Ovary (tissue), 7 donors: ENCODE measurements at regions not wholly inside any gene's neighbourhood (a gene's known extent, or its start where the extent isn't known, plus 50 kb on each side); places are given as distances from the start of the nearest gene placed in this dataset.

ENCODE experiments used
- DNase-seq, 5 donors: peaks; one replicate each; pipeline ENCODE4 v3.0.0-alpha.2; 2019 to 2020
- H3K27ac ChIP-seq, 2 donors: fragments of 200-600 bp; one replicate each; pipeline versions ENCODE4 v1.5.1 to v1.8.0; 2019 to 2022
- H3K27me3 ChIP-seq: fragments of 200-600 bp; one replicate; pipeline ENCODE4 v1.8.0; 2022
- H3K36me3 ChIP-seq: fragments of 200-600 bp; sonication (generic); one replicate; pipeline ENCODE4 v1.5.1; 2019
- H3K4me1 ChIP-seq: one replicate; pipeline ENCODE4 v1.8.1; 2013; ENCODE audit warnings: mild to moderate bottlenecking, moderate library complexity; ENCODE audit not compliant: insufficient read depth
- H3K4me3 ChIP-seq: fragments of 200-600 bp; sonication (generic); one replicate; pipeline ENCODE4 v1.5.1; 2017
- H3K9me3 ChIP-seq, 2 donors: fragments of 200-600 bp in 1 of 2; sonication (generic) in 1 of 2; one replicate each; pipeline versions ENCODE4 v1.5.1 to v1.8.1; 2013 to 2019; ENCODE audit warnings: mild to moderate bottlenecking in 1 of 2, moderate library complexity in 1 of 2
- CTCF ChIP-seq, 3 donors: fragments of 450-650 bp in 2 of 3; fragments of 200-600 bp in 1 of 3; IDR thresholded peaks; one replicate each; pipeline versions ENCODE4 v1.5.1 to v1.8.0; 2016 to 2022; ENCODE audit warnings: antibody characterized with exemption in 3 of 3, mild to moderate bottlenecking in 1 of 3
- EP300 ChIP-seq: sonication (generic); formaldehyde crosslinking; IDR thresholded peaks from one replicate; pipeline ENCODE4 v1.6.1; 2017; ENCODE audit warnings: antibody characterized with exemption
- POLR2A ChIP-seq: fragments of 450-650 bp; IDR thresholded peaks from one replicate; pipeline ENCODE4 v1.6.1; 2017; ENCODE audit warnings: antibody characterized with exemption, mild to moderate bottlenecking, moderate library complexity
- WGBS, 3 donors: extraction: QIAGEN DNeasy Blood & Tissue Kit in 1 of 3; methylation state at CpG; one replicate each; pipeline versions ENCODE4 v1.1.5 to v1.1.7; 2013 to 2017; 5-methylcytosine and 5-hydroxymethylcytosine counted together
- intact Hi-C, 4 donors: fragments of 100-400 bp; cut with DNase I; formaldehyde crosslinking; loops; one replicate each; pipeline versions ENCODE4 v1.11.0 to v1.15.1; 2022 to 2023
- donor health status: DM: no; HTN: no; CAD: no; lungs with moderate emphysema.
- donor health status: DM: no; HTN: no; CAD: no.
- donor health status: Bipolar disorder and iron deficiency.
- donor health status: DM: no; HTN: no; CAD: no.
- donor health status: DM: yes; HTN: yes; CAD: no.

- intact Hi-C loops = no loop called here
- no peak for TF ChIP-seq CTCF (IDR thresholded peaks at IDR 0.05)
- TF ChIP-seq EP300 = no peak
- no peak for TF ChIP-seq POLR2A
- no peaks in the 10 kb centered on the region for H3K9me3 ChIP-seq
- DNase-seq = no peak
- no peak overlapping the region for H3K27ac ChIP-seq
- WGBS, 3 donors = 27 to 33% (median 29%) methylated on average over 1 of the region's 1 CpG
- H3K27me3 ChIP-seq = no peaks in the 10 kb centered on the region
- H3K36me3 ChIP-seq = no peaks in the 10 kb centered on the region
- H3K4me3 ChIP-seq = no peak overlapping the region
- H3K4me1 ChIP-seq = no peaks in the 10 kb centered on the region
Observed at GRCh38 chr5:18491349-18491748, 857.1 kb downstream of the TAF11L14 start.

GRCh38 chr5:18495157-18495556 lies 860.9 kb downstream of the TAF11L14 start:
- 69 to 92% (median 75%) methylated on average over 1 of the region's 1 CpG for WGBS, 3 donors
- Histone ChIP-seq H3K4me1 (no peaks in the 10 kb centered on the region), H3K9me3 (no peaks in the 10 kb centered on the region), H3K36me3 (no peaks in the 10 kb centered on the region), H3K27ac (no peak overlapping the region), H3K27me3 (no peaks in the 10 kb centered on the region), H3K4me3 (no peak overlapping the region)
- DNase-seq = no peak
- TF ChIP-seq EP300 (no peak), POLR2A (no peak), CTCF (IDR thresholded peaks at IDR 0.05) (no peak)
- intact Hi-C loops = no loop called here

GRCh38 chr5:18496041-18496440 lies 861.8 kb downstream of the TAF11L14 start:
- no peak for TF ChIP-seq EP300
- no peak for TF ChIP-seq POLR2A
- TF ChIP-seq CTCF (IDR thresholded peaks at IDR 0.05) = no peak
- no peak overlapping the region for H3K27ac ChIP-seq
- no peak overlapping the region for H3K4me3 ChIP-seq
- no peaks in the 10 kb centered on the region for H3K27me3 ChIP-seq
- intact Hi-C loops = no loop called here
- no peaks in the 10 kb centered on the region for H3K4me1 ChIP-seq
- DNase-seq = no peak
- no peaks in the 10 kb centered on the region for H3K9me3 ChIP-seq
- no peaks in the 10 kb centered on the region for H3K36me3 ChIP-seq

- H3K9me3 ChIP-seq = no peaks in the 10 kb centered on the region
- 77 to 87% (median 83%) methylated on average over 2 of the region's 2 CpGs for WGBS, 3 donors
- H3K4me3 ChIP-seq = no peak overlapping the region
- H3K27ac ChIP-seq = no peak overlapping the region
- no peaks in the 10 kb centered on the region for H3K4me1 ChIP-seq
- H3K27me3 ChIP-seq = no peaks in the 10 kb centered on the region
- TF ChIP-seq POLR2A = no peak
- TF ChIP-seq CTCF (IDR thresholded peaks at IDR 0.05) = no peak
- TF ChIP-seq EP300 = no peak
- no peak for DNase-seq
- intact Hi-C loops = no loop called here
- no peaks in the 10 kb centered on the region for H3K36me3 ChIP-seq
Observed at GRCh38 chr5:18497089-18497488, 862.8 kb downstream of the TAF11L14 start.
